SK-N-SH (cell line): ENCODE measurements at regions not wholly inside any gene's neighbourhood (a gene's known extent, or its start where the extent isn't known, plus 50 kb on each side); places are given as distances from the start of the nearest gene placed in this dataset.

Experiments
- CTCF ChIA-PET: fragments of 300-600, 350-600 bp; formaldehyde crosslinking; extraction: SDS; loops from one replicate; lab custom pipeline; 2021; lab: Yijun Ruan, JAX
- POLR2A ChIA-PET: fragments of 350-600 bp; sonication (Branson Sonifier 250); formaldehyde crosslinking; extraction: SDS; loops from one replicate; lab custom pipeline; 2020; ENCODE audit warnings: antibody characterized with exemption, inconsistent platforms; lab: Yijun Ruan, JAX
- DNase-seq: peaks from one replicate; pipeline ENCODE4 v3.0.0; 2012
- H2AFZ ChIP-seq: fragments of 200-600 bp; sonication (generic); 2 replicates; pipeline ENCODE4 v1.8.1; 2016; ENCODE audit warnings: antibody characterized with exemption, mild to moderate bottlenecking, low read depth
- H3F3A ChIP-seq: fragments of 200-600 bp; sonication (generic); replicated peaks from 2 replicates; pipeline ENCODE3; 2016; ENCODE audit warnings: antibody characterized with exemption, mild to moderate bottlenecking; ENCODE audit not compliant: insufficient read depth
- H3K27ac ChIP-seq, 2 experiments: fragments of 200-500 bp in 1 of 2; fragments of 200-600 bp in 1 of 2; sonication (Bioruptor generic) in 1 of 2; sonication (generic), shearing (Covaris generic) in 1 of 2; 2 replicates each; pipeline versions ENCODE4 v1.5.1 to v1.6.1; 2014 to 2016; ENCODE audit warnings: low read depth in 2 of 2, inconsistent platforms in 1 of 2, low read length in 1 of 2, mild to moderate bottlenecking in 1 of 2, mixed read lengths in 1 of 2
- H3K27me3 ChIP-seq: fragments of 200-600 bp; sonication (generic), shearing (Covaris generic); 2 replicates; pipeline ENCODE4 v1.6.1; 2016; ENCODE audit warnings: mixed run types; ENCODE audit not compliant: insufficient read depth
- H3K36me3 ChIP-seq, 2 experiments: fragments of 200-500 bp in 1 of 2; fragments of 200-600 bp in 1 of 2; sonication (Bioruptor generic) in 1 of 2; sonication (generic) in 1 of 2; replicated peaks in 1 of 2; 2 replicates each; pipeline versions ENCODE3 to v1.5.1; 2014 to 2016; ENCODE audit warnings: low read length in 1 of 2, mild to moderate bottlenecking in 1 of 2; ENCODE audit not compliant: insufficient read depth in 2 of 2, control insufficient read depth in 1 of 2
- H3K4me1 ChIP-seq, 2 experiments: fragments of 200-500 bp in 1 of 2; fragments of 200-600 bp in 1 of 2; sonication (Bioruptor generic) in 1 of 2; sonication (generic), shearing (Covaris generic) in 1 of 2; 2 replicates each; pipeline versions ENCODE4 v1.5.1 to v1.6.1; 2014 to 2016; ENCODE audit warnings: low read depth in 1 of 2, low read length in 1 of 2, mixed run types in 1 of 2; ENCODE audit not compliant: insufficient read depth in 2 of 2, control insufficient read depth in 1 of 2
- H3K4me2 ChIP-seq: fragments of 200-600 bp; sonication (generic), shearing (Covaris generic); 2 replicates; pipeline ENCODE4 v1.6.1; 2017; ENCODE audit warnings: mixed run types
- H3K4me3 ChIP-seq, 2 experiments: fragments of 200-500 bp in 1 of 2; fragments of 200-600 bp in 1 of 2; sonication (Bioruptor generic) in 1 of 2; sonication (generic), shearing (Covaris generic) in 1 of 2; 2 replicates each; pipeline versions ENCODE4 v1.5.1 to v1.8.1; 2014 to 2016; ENCODE audit warnings: low read depth in 2 of 2, inconsistent platforms in 1 of 2, low read length in 1 of 2, mild to moderate bottlenecking in 1 of 2, mixed read lengths in 1 of 2, moderate library complexity in 1 of 2
- H3K79me2 ChIP-seq: fragments of 200-600 bp; sonication (generic); 2 replicates; pipeline ENCODE4 v1.8.1; 2017; ENCODE audit warnings: mild to moderate bottlenecking; ENCODE audit not compliant: insufficient read depth
- H3K9ac ChIP-seq: fragments of 200-600 bp; sonication (generic); 2 replicates; pipeline ENCODE4 v1.6.1; 2017; ENCODE audit warnings: mixed run types
- H3K9me2 ChIP-seq: fragments of 200-600 bp; sonication (generic); 2 replicates; pipeline ENCODE4 v1.6.1; 2017; ENCODE audit warnings: mixed run types
- H3K9me3 ChIP-seq: fragments of 200-600 bp; sonication (generic); 2 replicates; pipeline ENCODE4 v1.6.1; 2017; ENCODE audit warnings: mixed run types, mild to moderate bottlenecking, moderate library complexity
- H4K20me1 ChIP-seq: fragments of 200-600 bp; sonication (generic); 2 replicates; pipeline ENCODE4 v1.6.1; 2017; ENCODE audit warnings: mild to moderate bottlenecking, mixed run types; ENCODE audit not compliant: insufficient read depth
- ELF1 ChIP-seq: IDR thresholded peaks from 2 replicates; pipeline ENCODE4 v1.4.0; 2012
- EP300 ChIP-seq, 2 experiments: IDR thresholded peaks; 2 replicates each; pipeline versions ENCODE4 v1.4.0 to v1.6.1; 2012; ENCODE audit warnings: borderline replicate concordance in 1 of 2, low read depth in 1 of 2, low read length in 1 of 2
- GABPA ChIP-seq: IDR thresholded peaks from 2 replicates; pipeline ENCODE4 v1.4.0; 2012; ENCODE audit warnings: low read depth, mild to moderate bottlenecking
- JUND ChIP-seq: IDR thresholded peaks from 2 replicates; pipeline ENCODE4 v1.4.0; 2012
- MEF2A ChIP-seq: IDR thresholded peaks from 2 replicates; pipeline ENCODE4 v1.4.0; 2012; ENCODE audit warnings: low read depth, borderline replicate concordance
- MXI1 ChIP-seq: IDR thresholded peaks from 2 replicates; pipeline ENCODE4 v1.6.1; 2012; ENCODE audit warnings: mild to moderate bottlenecking, low read depth, low read length, improper control_type of control experiment
- NRF1 ChIP-seq: IDR thresholded peaks from 2 replicates; pipeline ENCODE4 v1.6.1; 2012; ENCODE audit warnings: low read depth, mild to moderate bottlenecking, low read length
- RXRA ChIP-seq: IDR thresholded peaks from 2 replicates; pipeline ENCODE4 v1.4.0; 2012; ENCODE audit warnings: low read depth, mild to moderate bottlenecking, borderline replicate concordance
- TAF1 ChIP-seq: IDR thresholded peaks from 2 replicates; pipeline ENCODE4 v1.6.1; 2012; ENCODE audit warnings: low read depth, mild to moderate bottlenecking, low read length, moderate library complexity, borderline replicate concordance
- WGBS: methylation state at CpG from one replicate; pipeline ENCODE4 v1.1.6; 2017; ENCODE audit warnings: low lambda C conversion rate; 5-methylcytosine and 5-hydroxymethylcytosine counted together

GRCh38 chr1:177723533-177723932, 246.3 kb downstream of the SEC16B start:
- TF ChIP-seq MXI1 (no peak), RXRA (no peak)
- TF ChIP-seq, all 33 proteins: peak for 0
- Histone ChIP-seq H3K9me2 (no peaks in the 10 kb centered on the region), H4K20me1 (no peaks in the 10 kb centered on the region), H3K27ac (no peak overlapping the region), H3K27me3 (no peaks in the 10 kb centered on the region), H3K79me2 (no peaks in the 10 kb centered on the region), H3F3A (no peaks in the 10 kb centered on the region), H3K4me2 (no peak overlapping the region), H3K4me1 (no peaks in the 10 kb centered on the region), H3K36me3 (no peaks in the 10 kb centered on the region), H3K9ac (no peak overlapping the region), H3K4me3 (no peak overlapping the region), H3K9me3 (no peaks in the 10 kb centered on the region), H2AFZ (no peak overlapping the region)
- ChIA-PET CTCF (no interaction called here), POLR2A (no interaction called here)
- DNase-seq: no peak

GRCh38 chr1:177710696-177711620, 258.9 kb downstream of the SEC16B start:
- Histone ChIP-seq H3K4me1 (no peaks in the 10 kb centered on the region), H3K27ac (no peak overlapping the region), H3K4me3 (no peak overlapping the region), H3K4me2 (no peak overlapping the region), H2AFZ (no peak overlapping the region), H3K36me3 (no peaks in the 10 kb centered on the region), H3K9me3 (no peaks in the 10 kb centered on the region), H3K9me2 (no peaks in the 10 kb centered on the region), H3F3A (no peaks in the 10 kb centered on the region), H3K9ac (no peak overlapping the region), H3K79me2 (no peaks in the 10 kb centered on the region), H3K27me3 (no peaks in the 10 kb centered on the region), H4K20me1 (no peaks in the 10 kb centered on the region)
- ChIA-PET POLR2A (no interaction called here), CTCF (interaction anchor here (0.6 to 1.0 kb wide), 2 partner anchors 9 to 125 kb away, joined by 3 read pairs; no protein-coding TSS in a partner anchor)
- TF ChIP-seq GABPA: no peak
- no peak for TF ChIP-seq MEF2A
- no peak for TF ChIP-seq EP300 (IDR thresholded peaks at IDR 0.05; ENCODE audit: borderline replicate concordance in 1 of 2, low read depth in 1 of 2, low read length in 1 of 2)
- no peak for DNase-seq
- WGBS: 42% methylated on average over 17 of the region's 17 CpGs

- no peaks in the 10 kb centered on the region for H3F3A ChIP-seq
- H3K9ac ChIP-seq: no peak overlapping the region
- no peak overlapping the region for H2AFZ ChIP-seq
- H3K36me3 ChIP-seq: no peaks in the 10 kb centered on the region
- ChIA-PET POLR2A (no interaction called here), CTCF (no interaction called here)
- no peaks in the 10 kb centered on the region for H3K27me3 ChIP-seq
- no peaks in the 10 kb centered on the region for H3K9me2 ChIP-seq
- H3K79me2 ChIP-seq: no peaks in the 10 kb centered on the region
- no peaks in the 10 kb centered on the region for H3K4me1 ChIP-seq
- TF ChIP-seq JUND (no peak), ELF1 (no peak), GABPA (no peak), TAF1 (no peak), NRF1 (no peak)
- 22% methylated on average over 5 of the region's 5 CpGs for WGBS
- H3K9me3 ChIP-seq: no peaks in the 10 kb centered on the region
- H3K27ac ChIP-seq: no peak overlapping the region
- no peak for DNase-seq
- no peaks in the 10 kb centered on the region for H4K20me1 ChIP-seq
- H3K4me2 ChIP-seq: no peak overlapping the region
- H3K4me3 ChIP-seq: no peak overlapping the region
Measured at GRCh38 chr1:177708406-177708805, 261.5 kb downstream of the SEC16B start.
